HL-60 (cell line): ENCODE measurements at regions not wholly inside any gene's neighbourhood (a gene's known extent, or its start where the extent isn't known, plus 50 kb on each side); places are given as distances from the start of the nearest gene placed in this dataset.

ENCODE experiments used
- GABPA ChIP-seq: IDR thresholded peaks from 2 replicates; pipeline ENCODE4 v1.6.1; 2012; ENCODE audit warnings: low read depth
- POLR2AphosphoS5 ChIP-seq: IDR thresholded peaks from 2 replicates; pipeline ENCODE4 v1.6.1; 2012; ENCODE audit warnings: low read depth
- SPI1 ChIP-seq: IDR thresholded peaks from 2 replicates; pipeline ENCODE4 v1.6.1; 2012; ENCODE audit warnings: low read depth, mild to moderate bottlenecking, borderline replicate concordance
- TF ChIP-seq, protein P1 (sequence below): IDR thresholded peaks from one replicate; pipeline ENCODE4 v1.5.1; 2011; ENCODE audit warnings: low read length, control low read depth, inconsistent platforms; ENCODE audit not compliant: insufficient read depth
- TF ChIP-seq, protein P2 (sequence below): IDR thresholded peaks from 2 replicates; pipeline ENCODE4 v1.6.1; 2012; ENCODE audit warnings: low read depth; ENCODE audit not compliant: insufficient replicate concordance

DNA sequence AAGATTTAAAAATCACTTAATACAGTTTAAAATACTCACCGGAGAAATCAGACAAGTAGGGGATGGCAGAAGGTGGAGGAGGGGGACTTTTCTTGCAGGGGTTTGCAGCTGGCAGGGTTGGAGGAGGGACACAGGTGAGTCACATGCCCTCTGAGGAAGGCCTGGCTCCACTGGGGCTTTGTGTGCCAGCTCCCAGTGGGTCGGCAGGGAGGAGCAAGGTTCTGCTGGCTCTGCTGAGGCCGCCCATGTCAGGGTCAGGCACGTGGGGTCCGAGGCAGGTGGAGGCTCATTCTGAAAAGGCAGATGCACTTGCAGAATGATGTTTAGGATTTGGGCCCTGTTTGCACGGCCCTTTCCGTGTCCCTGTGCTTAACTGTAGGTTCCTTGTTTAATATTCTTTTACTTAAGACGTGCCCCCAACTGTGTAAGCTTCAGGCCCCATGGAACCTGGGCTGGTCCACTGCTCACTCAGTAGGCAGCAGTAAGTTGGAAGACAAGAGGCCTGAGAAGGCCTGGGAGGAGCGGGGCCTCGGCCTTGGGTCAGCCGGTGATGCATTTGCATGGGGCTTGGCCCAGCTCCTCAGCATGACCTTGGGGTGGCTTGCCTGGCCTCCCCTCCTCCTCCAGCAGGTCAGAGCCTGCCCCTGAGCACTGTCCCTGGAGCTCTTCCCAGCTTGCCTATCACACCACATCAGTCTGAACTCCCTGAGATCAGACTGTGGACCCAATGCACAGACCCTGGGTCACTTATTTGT is 141.0 kb downstream of the GLI2 start:
- TF ChIP-seq, protein P1, sequence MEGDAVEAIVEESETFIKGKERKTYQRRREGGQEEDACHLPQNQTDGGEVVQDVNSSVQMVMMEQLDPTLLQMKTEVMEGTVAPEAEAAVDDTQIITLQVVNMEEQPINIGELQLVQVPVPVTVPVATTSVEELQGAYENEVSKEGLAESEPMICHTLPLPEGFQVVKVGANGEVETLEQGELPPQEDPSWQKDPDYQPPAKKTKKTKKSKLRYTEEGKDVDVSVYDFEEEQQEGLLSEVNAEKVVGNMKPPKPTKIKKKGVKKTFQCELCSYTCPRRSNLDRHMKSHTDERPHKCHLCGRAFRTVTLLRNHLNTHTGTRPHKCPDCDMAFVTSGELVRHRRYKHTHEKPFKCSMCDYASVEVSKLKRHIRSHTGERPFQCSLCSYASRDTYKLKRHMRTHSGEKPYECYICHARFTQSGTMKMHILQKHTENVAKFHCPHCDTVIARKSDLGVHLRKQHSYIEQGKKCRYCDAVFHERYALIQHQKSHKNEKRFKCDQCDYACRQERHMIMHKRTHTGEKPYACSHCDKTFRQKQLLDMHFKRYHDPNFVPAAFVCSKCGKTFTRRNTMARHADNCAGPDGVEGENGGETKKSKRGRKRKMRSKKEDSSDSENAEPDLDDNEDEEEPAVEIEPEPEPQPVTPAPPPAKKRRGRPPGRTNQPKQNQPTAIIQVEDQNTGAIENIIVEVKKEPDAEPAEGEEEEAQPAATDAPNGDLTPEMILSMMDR, result no peak
- no peak for TF ChIP-seq POLR2AphosphoS5
- no peak for TF ChIP-seq SPI1
- TF ChIP-seq GABPA, result no peak
- TF ChIP-seq, protein P2, sequence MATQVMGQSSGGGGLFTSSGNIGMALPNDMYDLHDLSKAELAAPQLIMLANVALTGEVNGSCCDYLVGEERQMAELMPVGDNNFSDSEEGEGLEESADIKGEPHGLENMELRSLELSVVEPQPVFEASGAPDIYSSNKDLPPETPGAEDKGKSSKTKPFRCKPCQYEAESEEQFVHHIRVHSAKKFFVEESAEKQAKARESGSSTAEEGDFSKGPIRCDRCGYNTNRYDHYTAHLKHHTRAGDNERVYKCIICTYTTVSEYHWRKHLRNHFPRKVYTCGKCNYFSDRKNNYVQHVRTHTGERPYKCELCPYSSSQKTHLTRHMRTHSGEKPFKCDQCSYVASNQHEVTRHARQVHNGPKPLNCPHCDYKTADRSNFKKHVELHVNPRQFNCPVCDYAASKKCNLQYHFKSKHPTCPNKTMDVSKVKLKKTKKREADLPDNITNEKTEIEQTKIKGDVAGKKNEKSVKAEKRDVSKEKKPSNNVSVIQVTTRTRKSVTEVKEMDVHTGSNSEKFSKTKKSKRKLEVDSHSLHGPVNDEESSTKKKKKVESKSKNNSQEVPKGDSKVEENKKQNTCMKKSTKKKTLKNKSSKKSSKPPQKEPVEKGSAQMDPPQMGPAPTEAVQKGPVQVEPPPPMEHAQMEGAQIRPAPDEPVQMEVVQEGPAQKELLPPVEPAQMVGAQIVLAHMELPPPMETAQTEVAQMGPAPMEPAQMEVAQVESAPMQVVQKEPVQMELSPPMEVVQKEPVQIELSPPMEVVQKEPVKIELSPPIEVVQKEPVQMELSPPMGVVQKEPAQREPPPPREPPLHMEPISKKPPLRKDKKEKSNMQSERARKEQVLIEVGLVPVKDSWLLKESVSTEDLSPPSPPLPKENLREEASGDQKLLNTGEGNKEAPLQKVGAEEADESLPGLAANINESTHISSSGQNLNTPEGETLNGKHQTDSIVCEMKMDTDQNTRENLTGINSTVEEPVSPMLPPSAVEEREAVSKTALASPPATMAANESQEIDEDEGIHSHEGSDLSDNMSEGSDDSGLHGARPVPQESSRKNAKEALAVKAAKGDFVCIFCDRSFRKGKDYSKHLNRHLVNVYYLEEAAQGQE, result no peak
